Gastrocnemius medialis (tissue), 4 donors: ENCODE measurements at regions not wholly inside any gene's neighbourhood (a gene's known extent, or its start where the extent isn't known, plus 50 kb on each side); places are given as distances from the start of the nearest gene placed in this dataset.

Experiments used
- ATAC-seq, 2 donors: fragments of 150-250 bp; one replicate each; pipeline ENCODE4 v1.9.1; 2016
- DNase-seq, 2 donors: peaks; one replicate each; pipeline ENCODE4 v3.0.0-alpha.2; 2019
- H3K27ac ChIP-seq, 4 donors: fragments of 200-600 bp; sonication (generic); 1 replicate in 1 of 4; 2 replicates in 3 of 4; pipeline ENCODE4 v1.5.1; 2016 to 2018; ENCODE audit warnings: mild to moderate bottlenecking in 2 of 4, moderate library complexity in 1 of 4
- H3K27me3 ChIP-seq, 3 donors: fragments of 200-600 bp; sonication (generic) in 2 of 3; 1 replicate in 1 of 3; 2 replicates in 2 of 3; pipeline versions ENCODE4 v1.5.1 to v1.6.0; 2016 to 2019; ENCODE audit warnings: mild to moderate bottlenecking in 1 of 3, moderate library complexity in 1 of 3
- H3K36me3 ChIP-seq, 2 donors: fragments of 200-600 bp; sonication (generic) in 1 of 2; one replicate each; pipeline ENCODE4 v1.5.1; 2017 to 2018
- H3K4me1 ChIP-seq, 2 donors: fragments of 200-600 bp; sonication (generic) in 1 of 2; one replicate each; pipeline ENCODE4 v1.5.1; 2016 to 2017; ENCODE audit warnings: mild to moderate bottlenecking in 2 of 2
- H3K4me3 ChIP-seq, 4 donors: fragments of 200-600 bp; sonication (generic) in 3 of 4; 1 replicate in 1 of 4; 2 replicates in 3 of 4; pipeline ENCODE4 v1.5.1; 2016 to 2019; ENCODE audit warnings: mild to moderate bottlenecking in 2 of 4
- H3K9me3 ChIP-seq, 3 donors: fragments of 200-600 bp; sonication (generic) in 2 of 3; 1 replicate in 1 of 3; 2 replicates in 2 of 3; pipeline ENCODE4 v1.5.1; 2016 to 2019
- POLR2A ChIP-seq, 2 donors: fragments of 450-650 bp; IDR thresholded peaks; one replicate each; pipeline ENCODE4 v1.6.1; 2017; ENCODE audit warnings: antibody characterized with exemption in 2 of 2, mild to moderate bottlenecking in 2 of 2, moderate library complexity in 2 of 2
- in situ Hi-C, 4 donors: fragments of 200-750 bp; cut with MboI; loops; one replicate each; pipeline versions ENCODE4 v1.15.0 to v1.8.0; 2017; ENCODE audit warnings: low sequenced_read_pairs in 4 of 4
- intact Hi-C: fragments of 100-400 bp; cut with DNase I; formaldehyde crosslinking; loops from one replicate; pipeline ENCODE4 v1.15.1; 2023; ENCODE audit warnings: low total_unique reads
- TF ChIP-seq, protein P1 (sequence below), 5 experiments: fragments of 450-650 bp in 3 of 5; fragments of 200-600 bp in 2 of 5; sonication (generic) in 2 of 5; IDR thresholded peaks in 4 of 5; conservative IDR thresholded peaks in 1 of 5; 1 replicate in 4 of 5; 2 replicates in 1 of 5; pipeline ENCODE4 v1.5.1; 2016 to 2019; ENCODE audit warnings: antibody characterized with exemption in 5 of 5, mild to moderate bottlenecking in 3 of 5, moderate library complexity in 3 of 5

DNA sequence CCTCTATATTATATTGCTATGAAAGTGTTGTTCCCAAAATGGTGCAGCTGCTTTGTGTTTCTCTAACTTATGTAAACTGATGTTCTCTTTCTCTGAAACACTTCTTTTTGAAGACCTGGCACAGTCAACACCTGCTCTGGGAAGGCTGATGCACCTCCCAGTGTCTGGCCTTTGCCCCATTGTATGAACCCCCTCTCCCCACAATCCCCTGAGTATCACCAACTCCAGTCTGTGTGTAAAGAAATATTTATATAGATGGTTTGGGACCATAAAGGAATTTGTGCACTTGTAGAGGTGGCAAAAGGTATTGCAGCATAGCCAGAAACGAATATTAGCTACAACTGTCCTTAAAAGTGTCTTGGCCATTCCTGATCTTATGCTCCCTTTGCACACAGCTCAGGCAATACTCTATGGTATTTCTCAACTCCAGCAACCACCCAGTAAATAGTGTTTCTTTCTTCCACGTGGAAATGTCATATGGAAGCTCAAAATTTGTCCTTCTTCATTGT is 365.2 kb upstream of the DDI1 start:
- H3K4me3 ChIP-seq = no peak overlapping the region
- no peak for DNase-seq
- no peaks in the 10 kb centered on the region for H3K9me3 ChIP-seq
- no peaks in the 10 kb centered on the region for H3K4me1 ChIP-seq
- no peak for TF ChIP-seq POLR2A (IDR thresholded peaks at IDR 0.05)
- TF ChIP-seq, protein P1, sequence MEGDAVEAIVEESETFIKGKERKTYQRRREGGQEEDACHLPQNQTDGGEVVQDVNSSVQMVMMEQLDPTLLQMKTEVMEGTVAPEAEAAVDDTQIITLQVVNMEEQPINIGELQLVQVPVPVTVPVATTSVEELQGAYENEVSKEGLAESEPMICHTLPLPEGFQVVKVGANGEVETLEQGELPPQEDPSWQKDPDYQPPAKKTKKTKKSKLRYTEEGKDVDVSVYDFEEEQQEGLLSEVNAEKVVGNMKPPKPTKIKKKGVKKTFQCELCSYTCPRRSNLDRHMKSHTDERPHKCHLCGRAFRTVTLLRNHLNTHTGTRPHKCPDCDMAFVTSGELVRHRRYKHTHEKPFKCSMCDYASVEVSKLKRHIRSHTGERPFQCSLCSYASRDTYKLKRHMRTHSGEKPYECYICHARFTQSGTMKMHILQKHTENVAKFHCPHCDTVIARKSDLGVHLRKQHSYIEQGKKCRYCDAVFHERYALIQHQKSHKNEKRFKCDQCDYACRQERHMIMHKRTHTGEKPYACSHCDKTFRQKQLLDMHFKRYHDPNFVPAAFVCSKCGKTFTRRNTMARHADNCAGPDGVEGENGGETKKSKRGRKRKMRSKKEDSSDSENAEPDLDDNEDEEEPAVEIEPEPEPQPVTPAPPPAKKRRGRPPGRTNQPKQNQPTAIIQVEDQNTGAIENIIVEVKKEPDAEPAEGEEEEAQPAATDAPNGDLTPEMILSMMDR (IDR thresholded peaks at IDR 0.05 in 4 of 5, conservative IDR thresholded peaks at IDR 0.05 in 1 of 5) = no peak
- H3K27ac ChIP-seq = no peak overlapping the region
- no peaks in the 10 kb centered on the region for H3K27me3 ChIP-seq
- H3K36me3 ChIP-seq = no peaks in the 10 kb centered on the region
- no peak for ATAC-seq
- intact Hi-C loops (no loop called here), in situ Hi-C loops (no loop called here)

DNA sequence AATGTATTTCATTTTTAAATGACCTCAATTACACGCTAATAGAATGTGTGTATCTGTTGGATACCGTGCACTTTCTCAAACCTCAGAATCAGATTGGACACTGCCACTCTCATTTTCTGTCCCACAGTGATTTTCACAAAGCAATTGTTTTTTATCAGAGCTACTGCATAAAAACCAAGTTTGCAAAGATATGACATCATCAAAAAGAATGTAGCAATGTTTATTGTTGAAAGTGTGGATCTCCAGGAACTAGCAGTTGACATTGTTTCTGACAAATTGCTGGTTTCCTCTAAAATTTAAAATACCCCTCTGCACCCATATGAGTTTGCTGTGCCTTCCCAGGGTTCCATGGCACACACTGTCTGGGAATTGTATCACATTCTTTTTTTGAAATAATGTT is 362.7 kb upstream of the DDI1 start:
- DNase-seq (no peak), ATAC-seq (no peak)
- Histone ChIP-seq H3K27ac (no peak overlapping the region), H3K4me3 (no peak overlapping the region), H3K4me1 (no peaks in the 10 kb centered on the region), H3K36me3 (no peaks in the 10 kb centered on the region), H3K9me3 (no peaks in the 10 kb centered on the region), H3K27me3 (no peaks in the 10 kb centered on the region)
- TF ChIP-seq, protein P1 (IDR thresholded peaks at IDR 0.05 in 4 of 5, conservative IDR thresholded peaks at IDR 0.05 in 1 of 5) = no peak
- TF ChIP-seq POLR2A (IDR thresholded peaks at IDR 0.05) = no peak
- intact Hi-C loops = no loop called here
- in situ Hi-C loops = no loop called here

DNA sequence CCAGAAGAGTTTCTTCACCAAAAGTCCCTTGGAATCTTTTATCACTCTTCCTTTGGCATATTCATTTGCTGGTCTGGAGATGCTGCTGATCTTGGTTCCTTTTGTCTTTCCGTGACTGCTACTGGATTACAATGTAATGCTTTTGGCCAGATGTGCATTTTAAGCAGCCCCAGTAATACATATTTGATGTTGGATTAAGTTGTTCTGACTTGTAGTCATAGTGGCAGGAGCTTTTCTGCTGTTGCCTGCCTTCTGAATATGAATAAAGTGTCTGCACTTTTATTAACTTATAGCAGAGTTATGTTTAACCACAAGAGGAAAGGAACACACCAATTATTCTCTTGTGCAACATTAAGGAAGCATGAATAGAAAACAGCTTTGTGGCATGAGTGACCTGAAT is 360.0 kb upstream of the DDI1 start:
- ATAC-seq (no peak), DNase-seq (no peak)
- TF ChIP-seq POLR2A (IDR thresholded peaks at IDR 0.05) = no peak
- TF ChIP-seq, protein P1 (IDR thresholded peaks at IDR 0.05 in 4 of 5, conservative IDR thresholded peaks at IDR 0.05 in 1 of 5) = no peak
- intact Hi-C loops (no loop called here), in situ Hi-C loops (no loop called here)
- no peak overlapping the region for H3K4me3 ChIP-seq
- H3K36me3 ChIP-seq = no peaks in the 10 kb centered on the region
- H3K27me3 ChIP-seq = no peaks in the 10 kb centered on the region
- no peaks in the 10 kb centered on the region for H3K4me1 ChIP-seq
- H3K9me3 ChIP-seq = no peaks in the 10 kb centered on the region
- no peak overlapping the region for H3K27ac ChIP-seq

DNA sequence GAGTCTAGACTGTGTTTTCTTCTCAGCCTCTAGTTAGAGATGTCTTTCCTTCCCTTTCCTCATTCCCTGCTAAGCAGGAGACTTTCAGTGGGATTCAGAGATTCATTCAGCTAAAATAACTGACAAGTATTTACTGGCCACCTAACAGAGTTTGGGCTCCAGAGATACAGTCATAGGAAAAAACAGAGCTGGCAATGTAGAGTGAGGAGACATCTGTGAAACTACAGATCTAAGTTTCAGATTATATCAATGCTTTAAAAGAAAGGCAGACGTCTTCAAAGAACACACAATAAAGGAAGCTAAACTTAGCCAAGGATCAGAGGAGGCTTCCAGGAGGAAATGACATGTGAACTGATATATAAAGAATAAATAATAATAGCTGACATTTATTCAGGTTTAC is 355.6 kb upstream of the DDI1 start:
- Histone ChIP-seq H3K27me3 (no peaks in the 10 kb centered on the region), H3K4me1 (no peaks in the 10 kb centered on the region), H3K9me3 (no peaks in the 10 kb centered on the region), H3K36me3 (no peaks in the 10 kb centered on the region), H3K27ac (no peak overlapping the region), H3K4me3 (no peak overlapping the region)
- intact Hi-C loops = no loop called here
- TF ChIP-seq, protein P1 (IDR thresholded peaks at IDR 0.05 in 4 of 5, conservative IDR thresholded peaks at IDR 0.05 in 1 of 5) = no peak
- no peak for TF ChIP-seq POLR2A (IDR thresholded peaks at IDR 0.05)
- DNase-seq = no peak
- in situ Hi-C loops = no loop called here
- ATAC-seq = no peak

DNA sequence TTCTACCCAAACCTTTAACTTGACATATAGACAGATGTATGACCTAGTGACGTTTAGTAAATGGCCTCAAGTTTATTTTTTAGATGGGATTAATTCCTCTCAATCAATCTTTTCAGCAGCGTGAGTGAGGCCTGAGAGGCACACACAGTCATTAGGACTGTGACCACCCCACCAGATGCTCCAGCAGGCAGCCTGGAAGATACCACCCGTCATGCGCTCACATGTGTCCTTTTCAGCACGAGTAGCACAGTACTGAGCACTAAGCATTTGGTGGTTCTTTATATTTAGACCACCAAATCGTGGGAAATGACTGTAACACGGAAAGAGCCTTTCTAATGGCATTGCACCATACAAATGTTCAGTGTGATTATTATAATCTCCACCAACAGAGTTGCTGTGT is 354.6 kb upstream of the DDI1 start:
- in situ Hi-C loops = no loop called here
- no peaks in the 10 kb centered on the region for H3K4me1 ChIP-seq
- intact Hi-C loops = no loop called here
- H3K27me3 ChIP-seq = no peaks in the 10 kb centered on the region
- H3K36me3 ChIP-seq = no peaks in the 10 kb centered on the region
- no peak for ATAC-seq
- H3K27ac ChIP-seq = no peak overlapping the region
- DNase-seq = no peak
- TF ChIP-seq, protein P1 (IDR thresholded peaks at IDR 0.05 in 4 of 5, conservative IDR thresholded peaks at IDR 0.05 in 1 of 5) = no peak
- no peak for TF ChIP-seq POLR2A (IDR thresholded peaks at IDR 0.05)
- no peak overlapping the region for H3K4me3 ChIP-seq
- H3K9me3 ChIP-seq = no peaks in the 10 kb centered on the region
